ENCODE measurements at regions not wholly inside any gene's neighbourhood (a gene's known extent, or its start where the extent isn't known, plus 50 kb on each side); places are given as distances from the start of the nearest gene placed in this dataset.

- Histone ChIP-seq H3K9me3 (peaks cover 0 to 3% (median 0%) of the 10 kb centered on the region in 4 donors), H3K36me3 (no peaks in the 10 kb centered on the region), H3K27ac (no peak overlapping the region), H3K4me1 (no peaks in the 10 kb centered on the region), H3K4me3 (no peak overlapping the region), H3K27me3 (no peaks in the 10 kb centered on the region)
- TF ChIP-seq, protein P1, sequence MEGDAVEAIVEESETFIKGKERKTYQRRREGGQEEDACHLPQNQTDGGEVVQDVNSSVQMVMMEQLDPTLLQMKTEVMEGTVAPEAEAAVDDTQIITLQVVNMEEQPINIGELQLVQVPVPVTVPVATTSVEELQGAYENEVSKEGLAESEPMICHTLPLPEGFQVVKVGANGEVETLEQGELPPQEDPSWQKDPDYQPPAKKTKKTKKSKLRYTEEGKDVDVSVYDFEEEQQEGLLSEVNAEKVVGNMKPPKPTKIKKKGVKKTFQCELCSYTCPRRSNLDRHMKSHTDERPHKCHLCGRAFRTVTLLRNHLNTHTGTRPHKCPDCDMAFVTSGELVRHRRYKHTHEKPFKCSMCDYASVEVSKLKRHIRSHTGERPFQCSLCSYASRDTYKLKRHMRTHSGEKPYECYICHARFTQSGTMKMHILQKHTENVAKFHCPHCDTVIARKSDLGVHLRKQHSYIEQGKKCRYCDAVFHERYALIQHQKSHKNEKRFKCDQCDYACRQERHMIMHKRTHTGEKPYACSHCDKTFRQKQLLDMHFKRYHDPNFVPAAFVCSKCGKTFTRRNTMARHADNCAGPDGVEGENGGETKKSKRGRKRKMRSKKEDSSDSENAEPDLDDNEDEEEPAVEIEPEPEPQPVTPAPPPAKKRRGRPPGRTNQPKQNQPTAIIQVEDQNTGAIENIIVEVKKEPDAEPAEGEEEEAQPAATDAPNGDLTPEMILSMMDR (IDR thresholded peaks at IDR 0.05) = no peak
- TF ChIP-seq EP300 (IDR thresholded peaks at IDR 0.05) (no peak), POLR2AphosphoS5 (IDR thresholded peaks at IDR 0.05) (no peak), POLR2A (IDR thresholded peaks at IDR 0.05) (no peak)
- intact Hi-C loops (cut with DNase I; ENCODE audit: low total_unique reads) = no loop called here
- DNase-seq = no peak
- WGBS, 5 donors = 53 to 93% (median 81%) methylated on average over 3 of the region's 3 CpGs
Measured at GRCh38 chr9:1713841-1714240, 301.3 kb upstream of the SMARCA2 start.

GRCh38 chr9:1717882-1718281, 297.3 kb upstream of the SMARCA2 start:
- Histone ChIP-seq H3K36me3 (no peaks in the 10 kb centered on the region), H3K9me3 (peaks cover 0 to 10% (median 0%) of the 10 kb centered on the region in 4 donors), H3K4me1 (no peaks in the 10 kb centered on the region), H3K27ac (no peak overlapping the region), H3K4me3 (no peak overlapping the region), H3K27me3 (no peaks in the 10 kb centered on the region)
- no peak for TF ChIP-seq POLR2AphosphoS5 (IDR thresholded peaks at IDR 0.05)
- no peak for TF ChIP-seq POLR2A (IDR thresholded peaks at IDR 0.05)
- no peak for TF ChIP-seq EP300 (IDR thresholded peaks at IDR 0.05)
- TF ChIP-seq, protein P1 (IDR thresholded peaks at IDR 0.05) = no peak
- no peak for DNase-seq
- WGBS, 5 donors = 15 to 77% (median 39%) methylated on average over 2 of the region's 2 CpGs
- intact Hi-C loops (cut with DNase I; ENCODE audit: low total_unique reads) = no loop called here

- Histone ChIP-seq H3K27me3 (no peaks in the 10 kb centered on the region), H3K27ac (no peak overlapping the region), H3K4me3 (no peak overlapping the region), H3K9me3 (peaks cover 0 to 10% (median 0%) of the 10 kb centered on the region in 4 donors), H3K36me3 (no peaks in the 10 kb centered on the region), H3K4me1 (no peaks in the 10 kb centered on the region)
- DNase-seq = no peak
- TF ChIP-seq POLR2A (IDR thresholded peaks at IDR 0.05) = no peak
- TF ChIP-seq EP300 (IDR thresholded peaks at IDR 0.05) = no peak
- TF ChIP-seq, protein P1 (IDR thresholded peaks at IDR 0.05) = no peak
- no peak for TF ChIP-seq POLR2AphosphoS5 (IDR thresholded peaks at IDR 0.05)
- 56 to 70% (median 66%) methylated on average over 2 to 3 of the region's 3 CpGs for WGBS, 5 donors
- intact Hi-C loops (cut with DNase I; ENCODE audit: low total_unique reads) = no loop called here
Measured at GRCh38 chr9:1718836-1719235, 296.3 kb upstream of the SMARCA2 start.

DNA sequence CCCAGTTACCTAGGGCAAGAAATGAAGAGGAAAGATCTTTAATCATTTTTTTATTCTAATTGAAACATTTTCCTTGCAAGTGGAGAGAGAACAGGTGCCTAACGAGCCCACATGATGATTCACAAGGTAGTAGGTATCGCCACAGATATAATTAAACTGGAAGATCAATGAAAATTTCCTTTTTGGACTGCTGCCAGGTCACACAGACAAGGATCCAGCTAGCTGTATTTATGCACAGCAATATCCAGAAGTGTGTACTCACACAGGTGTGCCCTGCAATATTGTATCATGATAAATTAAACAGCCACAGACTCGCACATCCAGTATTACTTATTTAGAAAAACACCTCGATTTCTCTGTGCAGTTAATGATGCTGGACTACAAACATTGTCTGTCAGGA, 294.0 kb upstream of the SMARCA2 start:
- no peak for TF ChIP-seq POLR2A (IDR thresholded peaks at IDR 0.05)
- TF ChIP-seq, protein P1 (IDR thresholded peaks at IDR 0.05) = no peak
- 27 to 44% (median 36%) methylated on average over 4 of the region's 4 CpGs for WGBS, 5 donors
- Histone ChIP-seq H3K4me1 (no peaks in the 10 kb centered on the region), H3K27me3 (no peaks in the 10 kb centered on the region), H3K4me3 (no peak overlapping the region), H3K36me3 (no peaks in the 10 kb centered on the region), H3K9me3 (peaks cover 0 to 10% (median 0%) of the 10 kb centered on the region in 4 donors), H3K27ac (no peak overlapping the region)
- DNase-seq = peak in 1 of 2 donors; percentile 3
- intact Hi-C loops (cut with DNase I; ENCODE audit: low total_unique reads) = no loop called here

All from stomach (tissue), 8 donors.